ENCODE measurements at regions not wholly inside any gene's neighbourhood (a gene's known extent, or its start where the extent isn't known, plus 50 kb on each side); places are given as distances from the start of the nearest gene placed in this dataset.
"Not testable (repeated sequence)": the region's sequence is repeated elsewhere in the genome, so short reads cannot be mapped to it uniquely, and the experiment has no call there.

DNA sequence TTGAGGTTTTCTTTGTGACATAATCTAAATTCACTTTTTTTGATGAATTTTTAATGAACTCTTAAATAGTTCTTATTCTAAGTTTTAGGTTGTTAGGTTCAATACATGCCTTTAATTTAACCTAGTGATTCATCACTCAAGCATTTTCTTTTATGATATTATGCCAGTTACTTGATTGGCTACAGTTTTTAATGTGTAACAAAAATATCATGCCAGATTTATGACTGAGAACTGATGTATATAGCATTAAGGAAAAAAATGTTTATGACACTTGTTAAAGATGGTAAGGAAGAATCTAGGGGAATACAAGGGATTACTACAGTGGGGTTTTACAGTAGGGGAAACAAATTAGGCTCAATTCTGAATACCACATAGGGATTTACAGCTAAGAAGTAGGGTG, 103.1 kb downstream of the VGLL3 start:
- no peak for DNase-seq (ENCODE audit: low read depth, low spot score)

DNA sequence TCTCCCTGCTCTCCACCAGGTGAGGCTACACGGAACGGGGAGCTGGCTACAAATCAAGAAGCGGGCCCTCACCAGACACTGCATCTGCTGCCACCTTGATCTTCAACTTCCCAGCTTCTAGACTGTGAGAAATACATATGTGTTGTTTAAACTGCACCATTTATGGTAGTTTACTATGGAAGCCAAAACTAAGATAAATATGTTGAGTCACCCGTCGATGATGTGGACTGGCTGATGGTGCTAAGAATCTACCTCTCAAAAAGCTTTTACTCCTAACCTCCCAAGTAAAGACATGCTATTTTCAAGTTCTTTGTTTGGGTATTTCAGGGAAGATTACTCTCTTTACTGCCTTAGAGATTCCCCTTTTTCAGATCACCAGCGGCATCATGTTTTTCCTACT, 110.9 kb downstream of the VGLL3 start:
- DNase-seq (ENCODE audit: low read depth, low spot score): no peak

DNA sequence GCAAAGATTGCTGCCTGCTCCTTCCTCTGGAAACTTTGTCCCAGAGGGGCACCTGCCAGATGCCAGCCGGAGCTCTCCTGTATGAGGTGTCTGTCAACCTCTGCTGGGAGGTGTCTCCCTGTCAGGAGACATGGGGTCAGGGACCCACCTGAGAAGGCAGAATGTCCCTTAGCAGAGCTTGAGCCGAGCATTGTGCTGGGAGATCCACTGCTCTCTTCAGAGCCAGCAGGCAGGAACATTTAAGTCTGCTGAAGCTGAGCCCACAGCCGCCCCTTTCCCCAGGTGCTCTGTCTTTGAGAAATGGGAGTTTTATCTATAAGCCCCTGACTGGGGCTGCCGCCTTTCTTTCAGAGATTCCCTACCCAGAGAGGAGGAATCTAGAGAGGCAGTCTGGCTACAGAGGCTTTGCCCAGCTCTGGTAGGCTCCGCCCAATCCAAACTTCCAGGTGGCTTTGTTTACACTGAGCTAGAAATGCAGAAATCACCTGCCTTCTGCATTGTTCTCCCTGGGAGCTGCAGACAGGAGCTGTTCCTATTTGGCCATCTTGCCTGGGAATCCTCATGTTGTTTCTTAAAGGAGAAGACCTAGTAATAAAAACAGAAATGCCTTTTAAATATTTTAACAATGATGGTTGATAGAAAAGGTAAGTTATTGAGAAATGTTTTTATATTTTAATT, 114.3 kb downstream of the VGLL3 start:
- DNase-seq (ENCODE audit: low read depth, low spot score): not testable (repeated sequence)

DNA sequence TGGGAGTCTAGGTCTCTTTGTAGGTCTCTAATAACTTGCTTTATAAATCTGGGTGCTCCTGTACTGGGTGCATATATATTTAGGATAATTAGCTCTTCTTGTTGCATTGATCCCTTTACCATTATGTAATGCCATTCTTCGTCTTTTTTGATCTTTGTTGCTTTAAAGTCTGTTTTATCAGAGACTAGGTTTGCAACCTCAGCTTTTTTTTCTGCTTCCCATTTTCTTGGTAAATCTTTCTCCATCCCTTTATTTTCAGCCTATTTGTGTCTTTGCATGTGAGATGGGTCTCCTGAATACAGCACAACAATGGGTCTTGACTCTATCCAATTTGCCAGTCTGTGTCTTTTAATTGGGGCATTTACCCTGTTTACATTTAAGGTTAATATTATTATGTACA, 116.2 kb downstream of the VGLL3 start:
- DNase-seq (ENCODE audit: low read depth, low spot score): not testable (repeated sequence)

DNA sequence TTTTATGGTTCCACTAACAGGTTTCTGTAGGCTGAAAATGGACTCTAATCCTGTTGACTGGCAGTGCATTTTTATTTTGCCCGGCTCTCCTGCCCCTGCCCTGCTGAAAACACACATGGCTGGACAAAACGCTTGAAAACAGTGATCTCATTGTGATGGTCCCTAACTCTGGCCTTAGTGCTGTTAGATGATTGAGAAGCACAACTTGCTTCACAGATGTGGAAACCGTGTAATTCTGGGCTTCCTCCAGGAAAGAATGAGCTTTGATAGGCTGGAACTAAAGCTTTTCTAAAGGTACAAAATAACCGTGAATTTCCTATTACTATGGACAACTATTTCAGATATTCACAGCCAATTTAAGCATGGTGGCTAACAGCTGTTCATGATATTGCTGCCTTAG, 121.4 kb downstream of the VGLL3 start:
- DNase-seq (ENCODE audit: low read depth, low spot score): no peak

DNA sequence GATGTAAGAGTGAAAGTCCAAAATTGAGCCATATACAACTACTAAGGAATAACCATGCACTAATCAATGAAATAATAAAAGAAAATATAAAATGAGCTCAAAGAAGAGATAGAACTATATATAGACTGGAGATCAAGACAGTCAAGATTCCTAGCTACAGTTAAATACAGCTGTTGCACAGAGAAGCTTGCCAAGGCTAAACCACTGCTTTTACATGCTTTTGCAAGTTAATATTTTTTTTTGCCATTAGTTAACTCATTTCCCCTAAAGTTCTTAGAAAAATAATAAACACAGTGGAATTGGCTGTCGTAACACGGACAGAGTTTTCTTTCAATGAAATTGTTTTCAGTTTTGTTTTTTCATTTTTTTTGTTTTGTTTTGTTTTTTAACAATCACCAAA, 123.0 kb downstream of the VGLL3 start:
- DNase-seq (ENCODE audit: low read depth, low spot score): no peak

DNA sequence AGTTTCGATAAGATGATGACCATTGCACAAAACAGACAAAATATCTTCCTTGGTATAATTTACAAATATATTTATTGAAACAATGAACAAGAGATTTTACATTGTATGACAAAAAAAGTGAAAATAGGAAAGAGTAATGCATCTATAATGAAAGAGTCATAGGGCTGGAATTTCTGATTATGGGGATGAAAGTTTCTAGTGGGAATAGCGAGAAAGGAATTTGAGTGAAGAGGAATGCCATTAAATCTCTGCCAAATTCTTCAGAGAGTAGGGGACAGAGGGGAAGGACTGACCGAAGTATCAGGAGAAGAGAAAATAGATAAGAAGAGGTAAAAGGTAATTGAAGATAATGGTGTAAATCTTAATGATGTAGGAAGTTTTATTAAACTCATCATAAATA, 125.4 kb downstream of the VGLL3 start:
- no peak for DNase-seq (ENCODE audit: low read depth, low spot score)

DNA sequence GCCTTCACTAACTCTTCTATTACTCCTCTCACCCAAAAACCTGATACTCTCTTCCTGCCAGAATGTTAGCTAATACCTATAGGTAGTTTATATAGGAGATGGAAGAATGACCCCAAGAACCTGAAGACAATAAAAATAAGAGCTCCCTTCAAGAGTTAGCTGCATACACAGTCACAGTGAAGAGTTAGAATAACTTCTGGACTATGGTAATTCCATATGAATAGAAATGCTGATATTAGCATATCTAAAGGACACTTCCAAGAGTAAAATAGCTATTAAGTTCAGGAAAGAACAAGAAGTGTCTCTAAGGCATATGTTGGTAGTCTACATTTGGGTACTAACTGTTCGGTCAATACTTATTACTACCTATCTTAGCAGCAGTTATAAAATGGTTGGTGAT, 134.2 kb downstream of the VGLL3 start:
- DNase-seq (ENCODE audit: low read depth, low spot score): no peak

DNA sequence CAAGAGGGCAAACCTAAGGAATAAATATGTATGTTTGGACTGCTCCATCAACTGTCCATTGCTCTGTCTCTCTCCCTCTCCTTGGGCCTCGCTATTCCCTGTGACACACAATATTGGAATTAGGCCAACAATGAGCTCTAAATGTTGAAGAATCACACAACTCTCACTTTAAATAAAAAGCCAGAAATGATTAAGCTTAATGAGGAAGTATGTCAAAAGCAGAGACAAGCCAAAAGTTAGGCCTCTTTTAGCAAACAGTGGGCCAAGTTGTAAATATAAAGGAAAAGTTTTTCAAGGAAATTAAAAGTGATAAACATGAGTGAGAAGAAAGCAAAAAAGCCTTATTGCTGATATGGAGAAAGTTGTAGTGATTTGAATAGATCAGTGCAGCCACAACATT, 141.0 kb downstream of the VGLL3 start:
- no peak for DNase-seq (ENCODE audit: low read depth, low spot score)

DNA sequence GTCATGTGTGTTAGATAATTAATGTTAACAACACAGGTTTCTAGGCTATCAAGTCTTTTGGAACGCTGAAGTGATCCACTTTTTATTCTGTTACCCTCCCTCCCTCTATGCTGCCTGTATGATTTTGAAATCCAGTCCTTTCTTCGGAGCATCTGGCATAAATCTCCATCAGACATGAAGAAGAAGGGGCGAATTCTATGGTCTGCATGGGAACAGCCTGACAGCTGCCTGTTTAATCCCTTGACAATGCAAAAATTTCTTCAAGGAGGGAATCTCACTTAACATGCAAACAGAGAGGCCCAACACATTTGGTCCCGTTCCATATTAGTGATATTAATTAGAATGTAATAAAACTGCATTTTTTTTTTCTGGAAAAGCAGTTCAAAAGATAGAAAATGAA, 145.2 kb downstream of the VGLL3 start:
- no peak for DNase-seq (ENCODE audit: low read depth, low spot score)

DNA sequence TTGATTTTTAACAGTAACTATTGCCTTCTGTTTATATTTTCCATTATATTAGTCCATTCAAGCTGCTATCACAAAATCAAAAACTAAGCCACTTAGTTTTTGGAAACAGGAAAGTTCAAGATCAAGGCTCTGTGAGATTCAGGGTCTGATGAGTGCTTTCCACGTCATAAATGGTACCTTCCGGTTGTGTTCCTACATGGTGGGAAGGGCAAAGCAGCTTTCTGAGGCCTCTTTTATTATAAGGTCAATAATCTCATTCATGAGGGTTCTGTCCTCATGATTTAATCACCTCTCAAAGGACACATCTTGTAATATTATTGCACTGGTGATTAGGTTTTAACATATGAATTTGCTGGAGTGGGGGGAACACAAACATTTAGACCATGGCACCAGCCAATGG, 152.0 kb downstream of the VGLL3 start:
- DNase-seq (ENCODE audit: low read depth, low spot score): no peak

DNA sequence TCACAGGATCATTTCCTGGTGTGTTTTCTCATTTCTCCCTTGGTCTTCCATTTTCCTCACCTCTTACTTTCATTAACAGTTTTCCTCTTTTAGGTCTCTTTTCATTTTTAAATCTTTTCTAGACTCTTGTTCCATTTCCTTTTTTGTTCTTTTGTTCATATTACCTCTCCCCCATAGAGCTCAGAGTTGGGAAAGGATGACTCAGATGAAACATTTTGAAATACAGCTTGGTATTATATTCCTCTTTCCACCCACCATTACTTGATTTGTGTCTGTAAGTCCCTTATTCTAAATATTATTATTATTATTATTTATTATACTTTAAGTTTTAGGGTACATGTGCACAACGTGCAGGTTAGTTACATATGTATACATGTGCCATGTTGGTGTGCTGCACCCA, 153.1 kb downstream of the VGLL3 start:
- DNase-seq (ENCODE audit: low read depth, low spot score): no peak

DNA sequence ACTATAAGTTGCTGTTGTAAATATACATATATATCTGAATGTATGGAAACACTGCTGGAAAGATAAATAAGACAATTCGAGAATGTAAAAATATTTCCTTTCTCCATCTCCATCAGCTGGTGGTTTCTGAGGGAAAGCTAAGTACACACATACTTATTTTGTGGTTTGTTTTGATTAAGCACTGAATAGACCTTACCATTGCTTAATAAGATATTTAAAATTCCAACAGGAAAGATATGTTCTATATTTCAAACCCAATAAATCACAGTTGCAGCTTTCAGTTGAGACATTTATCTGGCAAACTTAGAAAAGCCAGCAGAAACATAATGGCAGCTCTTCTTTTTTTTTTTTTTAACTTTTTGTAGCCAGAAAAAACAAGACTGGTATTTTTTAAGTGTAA, 160.4 kb downstream of the VGLL3 start:
- no peak for DNase-seq (ENCODE audit: low read depth, low spot score)

DNA sequence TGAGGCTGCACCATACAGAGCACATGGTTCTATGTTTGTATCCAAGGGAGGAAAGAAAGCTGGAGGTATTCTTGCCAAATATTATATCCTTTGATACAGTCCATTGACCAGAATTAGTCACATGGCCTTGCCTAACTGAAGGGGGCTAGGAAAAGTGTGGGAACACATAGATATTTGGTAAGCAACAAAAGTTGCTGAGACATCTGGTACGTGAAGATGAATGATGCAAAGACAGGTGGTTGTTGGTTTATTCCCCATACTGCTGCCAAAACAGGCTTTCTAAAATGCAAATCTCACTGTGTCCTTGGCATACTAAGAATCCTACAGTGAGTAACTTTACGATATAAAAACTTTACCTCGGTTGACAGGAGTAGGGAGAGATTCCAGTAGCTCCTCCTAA, 162.2 kb downstream of the VGLL3 start:
- DNase-seq (ENCODE audit: low read depth, low spot score): no peak

DNA sequence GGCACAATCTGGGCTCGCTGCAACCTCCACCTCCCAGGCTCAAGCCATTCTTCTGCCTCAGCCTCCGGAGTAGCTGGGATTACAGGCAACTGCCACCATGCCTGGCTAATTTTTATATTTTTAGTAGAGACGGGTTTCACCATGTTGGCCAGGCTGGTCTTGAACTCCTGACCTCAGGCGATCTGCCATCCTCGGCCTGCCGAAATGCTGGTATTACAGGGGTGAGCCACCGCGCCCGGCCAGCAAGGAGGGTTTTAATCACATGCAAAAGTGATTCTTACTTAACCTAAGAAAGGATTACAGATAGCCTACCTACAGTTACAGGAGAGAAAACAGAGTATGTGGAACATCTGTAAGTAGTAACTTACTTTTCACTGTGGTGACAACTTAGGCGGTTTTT, 163.4 kb downstream of the VGLL3 start:
- not testable (repeated sequence) for DNase-seq (ENCODE audit: low read depth, low spot score)

DNA sequence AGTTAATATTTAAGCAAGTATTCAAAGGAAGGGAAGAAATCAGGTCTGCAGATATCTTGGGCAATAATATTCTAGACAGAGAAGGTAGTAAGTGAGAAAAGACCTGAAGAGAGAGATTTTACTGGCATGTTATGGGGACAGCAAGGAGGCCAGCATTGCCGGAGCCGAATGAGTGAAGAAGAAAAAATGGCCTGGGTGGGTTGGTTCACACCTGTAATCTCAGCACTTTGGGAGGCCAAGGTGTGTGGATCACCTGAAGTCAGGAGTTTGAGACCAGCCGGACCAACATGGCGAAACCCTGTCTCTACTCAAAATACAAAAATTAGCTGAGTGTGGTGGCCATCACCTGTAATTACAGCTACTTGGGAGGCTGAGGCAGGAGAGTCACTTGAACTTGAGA, 164.7 kb downstream of the VGLL3 start:
- no peak for DNase-seq (ENCODE audit: low read depth, low spot score)

DNA sequence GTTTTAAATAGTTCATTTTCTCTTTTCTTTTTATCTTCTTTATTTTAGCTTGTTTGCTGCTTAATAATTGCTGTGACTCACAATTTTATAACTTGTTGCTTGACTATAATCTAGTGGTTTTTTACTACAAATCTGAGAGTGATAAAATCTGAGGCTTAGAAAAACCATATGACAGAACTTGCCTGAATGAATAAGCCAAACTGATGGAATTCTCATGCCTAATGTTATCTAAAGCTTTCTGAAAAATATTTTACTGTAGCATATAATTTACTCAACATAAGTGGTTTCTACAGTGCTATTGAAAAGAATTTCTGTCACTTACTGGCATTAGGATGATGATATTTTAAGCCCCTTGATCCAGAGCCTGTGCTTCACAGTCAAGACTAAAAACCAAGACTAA, 175.1 kb downstream of the VGLL3 start:
- DNase-seq (ENCODE audit: low read depth, low spot score): no peak

DNA sequence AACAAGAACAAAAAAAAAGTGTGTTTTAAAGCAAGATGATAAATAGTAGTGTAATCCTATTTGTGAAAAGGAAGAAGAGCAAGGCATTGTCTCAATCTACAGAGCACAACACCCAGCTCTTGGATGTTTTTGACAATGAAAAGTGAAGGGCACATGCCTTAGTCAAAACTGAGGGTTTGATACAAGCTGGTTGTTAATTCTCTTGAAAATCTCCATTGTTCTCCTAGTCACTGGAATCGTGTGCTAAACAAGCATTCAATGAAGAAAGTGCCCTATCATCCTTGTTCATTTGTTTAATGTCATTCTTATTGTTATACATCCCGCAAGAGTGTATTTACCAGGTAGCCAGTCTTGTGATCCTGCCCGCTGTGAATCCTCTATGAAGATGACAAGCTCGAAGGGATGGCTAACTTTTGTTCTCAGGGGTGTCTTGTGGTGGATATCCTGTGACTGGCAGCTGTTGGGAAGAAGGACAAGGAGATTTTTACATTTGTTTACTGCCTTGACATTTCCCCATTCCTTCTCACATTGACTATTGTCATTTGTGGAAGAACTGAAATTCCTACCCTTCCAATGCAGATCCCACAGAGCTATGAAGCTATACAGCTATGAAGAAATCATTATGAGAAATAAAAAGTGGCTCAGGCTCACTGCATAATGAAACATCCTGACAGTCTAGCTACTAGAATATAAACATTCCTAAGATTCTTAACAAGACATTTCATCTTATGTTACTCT, 175.9 kb downstream of the VGLL3 start:
- no peak for DNase-seq (ENCODE audit: low read depth, low spot score)

DNA sequence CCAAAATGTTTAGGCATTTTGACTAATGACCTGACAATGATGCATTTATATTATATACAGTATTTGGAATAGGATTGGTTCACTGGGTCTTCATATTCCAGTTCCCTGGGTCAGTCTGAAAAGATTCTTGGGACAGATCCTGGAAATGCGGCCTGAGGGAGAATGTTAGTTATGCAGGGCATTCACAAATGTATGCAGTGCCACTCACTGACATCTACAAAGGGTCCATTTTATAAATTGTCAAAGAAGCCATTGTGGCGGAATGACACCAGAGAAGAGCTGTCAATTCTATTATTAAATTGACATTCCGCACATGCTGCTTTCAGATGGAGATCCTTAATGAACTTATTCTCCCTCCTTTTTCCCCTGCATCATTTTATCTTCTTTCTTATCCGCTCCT, 176.6 kb downstream of the VGLL3 start:
- DNase-seq (ENCODE audit: low read depth, low spot score): no peak

DNA sequence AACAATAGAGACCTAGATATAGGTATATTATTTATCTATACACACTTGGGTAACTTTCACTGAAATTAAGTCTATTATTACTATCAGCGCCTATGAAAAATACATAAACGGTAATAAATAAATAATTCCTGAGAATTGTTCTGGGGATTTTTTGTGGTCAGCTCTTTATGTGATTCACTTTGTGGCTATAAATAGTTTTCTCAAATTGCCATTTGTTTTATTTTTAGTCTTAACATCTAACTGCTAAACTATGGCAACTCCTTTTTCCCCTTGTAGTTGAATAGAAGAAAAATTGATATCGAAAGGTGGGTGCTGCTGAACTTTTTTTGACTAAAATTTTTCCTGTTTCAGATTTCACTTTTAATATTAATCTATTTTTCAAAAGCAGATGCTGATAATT, 189.0 kb downstream of the VGLL3 start:
- DNase-seq (ENCODE audit: low read depth, low spot score): no peak

DNA sequence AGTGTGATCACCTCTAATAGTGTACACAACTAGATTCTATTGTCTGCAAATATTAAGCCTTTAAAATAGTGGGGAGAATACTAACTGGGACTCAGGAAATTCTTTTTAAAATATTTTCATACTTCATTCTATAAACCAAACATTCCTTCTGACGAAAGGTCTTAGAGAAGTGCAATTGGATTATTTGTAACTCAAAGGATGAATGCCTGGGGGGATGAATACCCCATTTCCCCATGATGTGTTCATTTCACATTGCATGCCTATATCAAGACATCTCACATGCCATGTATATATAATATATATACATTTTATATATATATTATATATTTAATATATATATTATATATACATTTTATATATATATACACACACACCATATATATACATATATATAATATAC, 189.9 kb downstream of the VGLL3 start:
- no peak for DNase-seq (ENCODE audit: low read depth, low spot score)

DNA sequence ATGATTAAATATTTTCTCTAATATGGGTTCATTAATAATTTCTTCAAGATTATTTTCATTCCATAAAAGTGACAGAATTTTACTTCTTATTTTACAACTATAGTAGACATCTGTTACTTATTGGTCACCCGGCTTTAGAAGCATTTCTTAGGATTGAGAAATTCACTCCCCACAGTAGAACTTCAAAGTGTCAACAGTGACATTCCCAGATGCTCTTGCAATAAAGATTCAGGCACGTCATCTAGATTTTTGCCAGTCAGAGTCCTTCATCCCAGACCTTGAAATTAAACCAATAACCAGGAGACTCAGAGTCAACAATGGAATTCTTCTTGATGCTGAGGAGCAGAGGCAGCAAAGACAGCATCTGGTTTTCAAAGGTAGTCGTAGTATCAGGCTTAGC, 190.8 kb downstream of the VGLL3 start:
- no peak for DNase-seq (ENCODE audit: low read depth, low spot score)

DNA sequence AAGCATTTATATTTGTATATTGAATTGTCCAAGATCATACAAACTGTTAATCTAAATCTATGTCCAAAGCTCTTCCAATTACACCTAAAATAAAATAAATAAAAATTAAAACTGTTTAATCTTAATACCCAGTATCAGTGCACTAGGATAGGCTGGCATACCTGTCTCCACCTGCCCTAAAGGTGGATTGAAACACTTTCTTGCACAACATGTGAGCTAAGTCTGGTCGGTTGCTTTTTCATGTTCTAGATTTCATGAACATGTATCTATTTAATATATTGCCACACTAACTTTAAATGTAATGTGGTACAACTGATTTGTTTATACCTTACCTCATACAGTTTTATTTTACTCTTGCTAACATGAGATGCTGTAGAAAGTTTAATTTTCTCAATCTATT, 193.0 kb downstream of the VGLL3 start:
- no peak for DNase-seq (ENCODE audit: low read depth, low spot score)
